Astrocyte (in vitro differentiated cells and primary cell): ENCODE measurements at regions not wholly inside any gene's neighbourhood (a gene's known extent, or its start where the extent isn't known, plus 50 kb on each side); places are given as distances from the start of the nearest gene placed in this dataset.

Experiments
- DNase-seq: peaks from one replicate; pipeline ENCODE4 v3.0.0-alpha.2; 2010; ENCODE audit warnings: low read depth
- FAIRE-seq: peaks from 2 replicates; lab custom pipeline; 2011; peaks lifted over from hg19 to GRCh38; lab: Jason Lieb, UNC
- H2AFZ ChIP-seq: 2 replicates; pipeline ENCODE4 v1.6.0; 2012; ENCODE audit warnings: low read depth, low read length, inconsistent platforms
- H3K27ac ChIP-seq: 2 replicates; pipeline ENCODE4 v1.5.1; 2011; ENCODE audit warnings: low read depth, low read length, inconsistent platforms
- H3K27me3 ChIP-seq: 2 replicates; pipeline ENCODE4 v1.6.0; 2011; ENCODE audit warnings: low read length, inconsistent platforms; ENCODE audit not compliant: insufficient read depth
- H3K36me3 ChIP-seq: 2 replicates; pipeline ENCODE4 v1.5.1; 2011; ENCODE audit warnings: low read length, inconsistent platforms; ENCODE audit not compliant: insufficient read depth
- H3K4me1 ChIP-seq: 2 replicates; pipeline ENCODE4 v1.5.1; 2011; ENCODE audit warnings: low read length, inconsistent platforms; ENCODE audit not compliant: insufficient read depth
- H3K4me2 ChIP-seq: 2 replicates; pipeline ENCODE4 v1.6.0; 2012; ENCODE audit warnings: low read length, inconsistent platforms
- H3K4me3 ChIP-seq: 2 replicates; pipeline ENCODE4 v1.5.1; 2011; ENCODE audit warnings: low read depth, mild to moderate bottlenecking, low read length, inconsistent platforms; ENCODE audit not compliant: insufficient read depth
- H3K79me2 ChIP-seq: 2 replicates; pipeline ENCODE4 v1.6.0; 2012; ENCODE audit warnings: mild to moderate bottlenecking, low read length, inconsistent platforms; ENCODE audit not compliant: insufficient read depth
- H3K9ac ChIP-seq: 2 replicates; pipeline ENCODE4 v1.6.0; 2012; ENCODE audit warnings: mild to moderate bottlenecking, low read length, inconsistent platforms
- H3K9me3 ChIP-seq: 2 replicates; pipeline ENCODE4 v1.5.1; 2012; ENCODE audit warnings: low read depth, mild to moderate bottlenecking, low read length, inconsistent platforms; ENCODE audit not compliant: insufficient read depth
- H4K20me1 ChIP-seq: 2 replicates; pipeline ENCODE4 v1.6.0; 2012; ENCODE audit warnings: low read length, inconsistent platforms; ENCODE audit not compliant: insufficient read depth
- H3K27ac Mint-ChIP-seq: one replicate; pipeline ENCODE4 v1.8.0; 2021; ENCODE audit warnings: mild to moderate bottlenecking, mixed read lengths; ENCODE audit not compliant: unreplicated experiment
- H3K27me3 Mint-ChIP-seq: one replicate; pipeline ENCODE4 v1.8.0; 2021; ENCODE audit warnings: low read depth, mixed read lengths; ENCODE audit not compliant: unreplicated experiment
- H3K36me3 Mint-ChIP-seq: one replicate; pipeline ENCODE4 v1.8.0; 2021; ENCODE audit warnings: low read depth, mixed read lengths; ENCODE audit not compliant: unreplicated experiment
- H3K4me1 Mint-ChIP-seq: one replicate; pipeline ENCODE4 v1.8.0; 2021; ENCODE audit warnings: low read depth, mixed read lengths; ENCODE audit not compliant: unreplicated experiment
- H3K4me3 Mint-ChIP-seq: one replicate; pipeline ENCODE4 v1.8.0; 2021; ENCODE audit warnings: mild to moderate bottlenecking, moderate library complexity, mixed read lengths; ENCODE audit not compliant: unreplicated experiment
- H3K9me3 Mint-ChIP-seq: one replicate; pipeline ENCODE4 v1.8.0; 2021; ENCODE audit warnings: mild to moderate bottlenecking, mixed read lengths; ENCODE audit not compliant: unreplicated experiment
- EZH2 ChIP-seq: IDR thresholded peaks from 2 replicates; pipeline ENCODE4 v1.6.1; 2012; ENCODE audit warnings: mild to moderate bottlenecking, low read length, inconsistent platforms; ENCODE audit not compliant: insufficient read depth
- TF ChIP-seq, protein P1 (sequence below): IDR thresholded peaks from 2 replicates; pipeline ENCODE4 v1.5.1; 2011; ENCODE audit warnings: low read depth, mild to moderate bottlenecking, inconsistent platforms, low read length, moderate library complexity; ENCODE audit not compliant: insufficient read depth

GRCh38 chr2:239756031-239756789 is 268.9 kb downstream of the NDUFA10 start:
- no peaks in the 10 kb centered on the region for H3K4me1 ChIP-seq
- no peaks in the 10 kb centered on the region for H3K79me2 ChIP-seq
- H3K9me3 Mint-ChIP-seq, result peaks cover 7% of the 10 kb centered on the region
- TF ChIP-seq, protein P1, sequence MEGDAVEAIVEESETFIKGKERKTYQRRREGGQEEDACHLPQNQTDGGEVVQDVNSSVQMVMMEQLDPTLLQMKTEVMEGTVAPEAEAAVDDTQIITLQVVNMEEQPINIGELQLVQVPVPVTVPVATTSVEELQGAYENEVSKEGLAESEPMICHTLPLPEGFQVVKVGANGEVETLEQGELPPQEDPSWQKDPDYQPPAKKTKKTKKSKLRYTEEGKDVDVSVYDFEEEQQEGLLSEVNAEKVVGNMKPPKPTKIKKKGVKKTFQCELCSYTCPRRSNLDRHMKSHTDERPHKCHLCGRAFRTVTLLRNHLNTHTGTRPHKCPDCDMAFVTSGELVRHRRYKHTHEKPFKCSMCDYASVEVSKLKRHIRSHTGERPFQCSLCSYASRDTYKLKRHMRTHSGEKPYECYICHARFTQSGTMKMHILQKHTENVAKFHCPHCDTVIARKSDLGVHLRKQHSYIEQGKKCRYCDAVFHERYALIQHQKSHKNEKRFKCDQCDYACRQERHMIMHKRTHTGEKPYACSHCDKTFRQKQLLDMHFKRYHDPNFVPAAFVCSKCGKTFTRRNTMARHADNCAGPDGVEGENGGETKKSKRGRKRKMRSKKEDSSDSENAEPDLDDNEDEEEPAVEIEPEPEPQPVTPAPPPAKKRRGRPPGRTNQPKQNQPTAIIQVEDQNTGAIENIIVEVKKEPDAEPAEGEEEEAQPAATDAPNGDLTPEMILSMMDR, result no peak
- TF ChIP-seq EZH2, result no peak
- no peak overlapping the region for H3K4me3 ChIP-seq
- H3K4me1 Mint-ChIP-seq, result peaks cover 20% of the 10 kb centered on the region
- peaks cover 8% of the 10 kb centered on the region for H3K9me3 ChIP-seq
- FAIRE-seq, result no peak
- DNase-seq, result no peak
- no peak overlapping the region for H2AFZ ChIP-seq
- peak overlapping the region; percentile 9 for H3K27ac Mint-ChIP-seq
- H3K36me3 ChIP-seq, result no peaks in the 10 kb centered on the region
- H3K9ac ChIP-seq, result no peak overlapping the region
- H4K20me1 ChIP-seq, result no peaks in the 10 kb centered on the region
- H3K27me3 Mint-ChIP-seq, result peaks cover 8% of the 10 kb centered on the region
- H3K4me3 Mint-ChIP-seq, result no peak overlapping the region
- no peak overlapping the region for H3K4me2 ChIP-seq
- H3K27me3 ChIP-seq, result no peaks in the 10 kb centered on the region
- no peaks in the 10 kb centered on the region for H3K36me3 Mint-ChIP-seq
- no peak overlapping the region for H3K27ac ChIP-seq

GRCh38 chr2:239753401-239753837 is 271.7 kb downstream of the NDUFA10 start:
- H3K4me3 Mint-ChIP-seq, result no peak overlapping the region
- no peaks in the 10 kb centered on the region for H3K79me2 ChIP-seq
- H3K9ac ChIP-seq, result no peak overlapping the region
- peaks cover 19% of the 10 kb centered on the region for H3K4me1 Mint-ChIP-seq
- H3K27me3 Mint-ChIP-seq, result peaks cover 8% of the 10 kb centered on the region
- H3K4me2 ChIP-seq, result no peak overlapping the region
- no peaks in the 10 kb centered on the region for H3K36me3 Mint-ChIP-seq
- no peak for TF ChIP-seq EZH2
- TF ChIP-seq, protein P1, result no peak
- FAIRE-seq (no peak), DNase-seq (no peak)
- no peaks in the 10 kb centered on the region for H3K27me3 ChIP-seq
- no peaks in the 10 kb centered on the region for H4K20me1 ChIP-seq
- H3K36me3 ChIP-seq, result no peaks in the 10 kb centered on the region
- H2AFZ ChIP-seq, result no peak overlapping the region
- no peaks in the 10 kb centered on the region for H3K4me1 ChIP-seq
- H3K27ac Mint-ChIP-seq, result peak overlapping the region; percentile 38
- H3K4me3 ChIP-seq, result no peak overlapping the region
- no peak overlapping the region for H3K27ac ChIP-seq
- H3K9me3 ChIP-seq, result no peaks in the 10 kb centered on the region
- no peaks in the 10 kb centered on the region for H3K9me3 Mint-ChIP-seq

- Mint-ChIP-seq H3K9me3 (no peaks in the 10 kb centered on the region), H3K27ac (peak overlapping the region; percentile 38), H3K27me3 (peaks cover 10% of the 10 kb centered on the region), H3K4me1 (peaks cover 15% of the 10 kb centered on the region), H3K36me3 (no peaks in the 10 kb centered on the region), H3K4me3 (no peak overlapping the region)
- H3K4me1 ChIP-seq, result no peaks in the 10 kb centered on the region
- H3K79me2 ChIP-seq, result no peaks in the 10 kb centered on the region
- no peak overlapping the region for H3K9ac ChIP-seq
- no peak for TF ChIP-seq EZH2
- TF ChIP-seq, protein P1, result no peak
- H3K27ac ChIP-seq, result no peak overlapping the region
- H3K36me3 ChIP-seq, result no peaks in the 10 kb centered on the region
- H3K27me3 ChIP-seq, result no peaks in the 10 kb centered on the region
- H4K20me1 ChIP-seq, result no peaks in the 10 kb centered on the region
- H2AFZ ChIP-seq, result no peak overlapping the region
- no peaks in the 10 kb centered on the region for H3K9me3 ChIP-seq
- DNase-seq (no peak), FAIRE-seq (no peak)
- H3K4me2 ChIP-seq, result no peak overlapping the region
- H3K4me3 ChIP-seq, result no peak overlapping the region
Measured at GRCh38 chr2:239752951-239753350, 272.2 kb downstream of the NDUFA10 start.
